PFSK-1 (cell line): ENCODE measurements at regions not wholly inside any gene's neighbourhood (a gene's known extent, or its start where the extent isn't known, plus 50 kb on each side); places are given as distances from the start of the nearest gene placed in this dataset.

Experiments
- POLR2AphosphoS5 ChIP-seq: IDR thresholded peaks from 2 replicates; pipeline ENCODE4 v1.6.1; 2012; ENCODE audit warnings: low read depth, mild to moderate bottlenecking, control low read depth, low read length, moderate library complexity
- SIN3A ChIP-seq: IDR thresholded peaks from 2 replicates; pipeline ENCODE4 v1.6.1; 2012; ENCODE audit warnings: mild to moderate bottlenecking, low read length, moderate library complexity, borderline replicate concordance; ENCODE audit not compliant: insufficient read depth
- TAF1 ChIP-seq: IDR thresholded peaks from 2 replicates; pipeline ENCODE4 v1.6.1; 2012; ENCODE audit warnings: low read length, control low read depth, borderline replicate concordance; ENCODE audit not compliant: insufficient read depth
- TF ChIP-seq, protein P1 (sequence below), 2 experiments: IDR thresholded peaks; 2 replicates each; pipeline versions ENCODE4 v1.6.1 to v1.8.0; 2011 to 2012; ENCODE audit warnings: low read depth in 2 of 2, low read length in 2 of 2, control low read depth in 1 of 2, inconsistent platforms in 1 of 2, mild to moderate bottlenecking in 1 of 2, moderate library complexity in 1 of 2; ENCODE audit not compliant: insufficient read depth in 1 of 2

DNA sequence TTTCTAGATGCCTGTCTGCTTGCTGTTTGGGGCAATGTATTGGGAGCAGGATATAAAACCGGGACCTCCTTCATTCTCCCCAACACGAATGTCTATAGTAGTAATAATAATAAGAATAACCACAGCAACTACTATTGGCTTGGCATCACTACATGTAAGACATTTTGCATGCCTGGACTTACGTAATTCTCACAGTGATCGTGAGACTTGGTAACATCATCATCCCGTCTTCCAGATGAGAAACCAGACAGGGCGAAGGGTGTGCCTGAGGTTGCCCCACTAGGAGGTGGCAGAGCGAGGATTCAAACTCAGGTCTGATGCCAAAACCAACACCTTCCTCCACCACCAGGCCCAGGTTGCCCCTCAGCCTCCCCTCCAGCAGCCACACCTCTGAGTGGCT lies 185.1 kb downstream of the RGS3 start:
- TF ChIP-seq POLR2AphosphoS5 (no peak), SIN3A (no peak), TAF1 (no peak)
- TF ChIP-seq, protein P1, sequence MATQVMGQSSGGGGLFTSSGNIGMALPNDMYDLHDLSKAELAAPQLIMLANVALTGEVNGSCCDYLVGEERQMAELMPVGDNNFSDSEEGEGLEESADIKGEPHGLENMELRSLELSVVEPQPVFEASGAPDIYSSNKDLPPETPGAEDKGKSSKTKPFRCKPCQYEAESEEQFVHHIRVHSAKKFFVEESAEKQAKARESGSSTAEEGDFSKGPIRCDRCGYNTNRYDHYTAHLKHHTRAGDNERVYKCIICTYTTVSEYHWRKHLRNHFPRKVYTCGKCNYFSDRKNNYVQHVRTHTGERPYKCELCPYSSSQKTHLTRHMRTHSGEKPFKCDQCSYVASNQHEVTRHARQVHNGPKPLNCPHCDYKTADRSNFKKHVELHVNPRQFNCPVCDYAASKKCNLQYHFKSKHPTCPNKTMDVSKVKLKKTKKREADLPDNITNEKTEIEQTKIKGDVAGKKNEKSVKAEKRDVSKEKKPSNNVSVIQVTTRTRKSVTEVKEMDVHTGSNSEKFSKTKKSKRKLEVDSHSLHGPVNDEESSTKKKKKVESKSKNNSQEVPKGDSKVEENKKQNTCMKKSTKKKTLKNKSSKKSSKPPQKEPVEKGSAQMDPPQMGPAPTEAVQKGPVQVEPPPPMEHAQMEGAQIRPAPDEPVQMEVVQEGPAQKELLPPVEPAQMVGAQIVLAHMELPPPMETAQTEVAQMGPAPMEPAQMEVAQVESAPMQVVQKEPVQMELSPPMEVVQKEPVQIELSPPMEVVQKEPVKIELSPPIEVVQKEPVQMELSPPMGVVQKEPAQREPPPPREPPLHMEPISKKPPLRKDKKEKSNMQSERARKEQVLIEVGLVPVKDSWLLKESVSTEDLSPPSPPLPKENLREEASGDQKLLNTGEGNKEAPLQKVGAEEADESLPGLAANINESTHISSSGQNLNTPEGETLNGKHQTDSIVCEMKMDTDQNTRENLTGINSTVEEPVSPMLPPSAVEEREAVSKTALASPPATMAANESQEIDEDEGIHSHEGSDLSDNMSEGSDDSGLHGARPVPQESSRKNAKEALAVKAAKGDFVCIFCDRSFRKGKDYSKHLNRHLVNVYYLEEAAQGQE (IDR thresholded peaks at IDR 0.05; ENCODE audit: insufficient read depth in 1 of 2, low read depth in 2 of 2, low read length in 2 of 2): no peak
